ENCODE measurements at regions not wholly inside any gene's neighbourhood (a gene's known extent, or its start where the extent isn't known, plus 50 kb on each side); places are given as distances from the start of the nearest gene placed in this dataset.

DNA sequence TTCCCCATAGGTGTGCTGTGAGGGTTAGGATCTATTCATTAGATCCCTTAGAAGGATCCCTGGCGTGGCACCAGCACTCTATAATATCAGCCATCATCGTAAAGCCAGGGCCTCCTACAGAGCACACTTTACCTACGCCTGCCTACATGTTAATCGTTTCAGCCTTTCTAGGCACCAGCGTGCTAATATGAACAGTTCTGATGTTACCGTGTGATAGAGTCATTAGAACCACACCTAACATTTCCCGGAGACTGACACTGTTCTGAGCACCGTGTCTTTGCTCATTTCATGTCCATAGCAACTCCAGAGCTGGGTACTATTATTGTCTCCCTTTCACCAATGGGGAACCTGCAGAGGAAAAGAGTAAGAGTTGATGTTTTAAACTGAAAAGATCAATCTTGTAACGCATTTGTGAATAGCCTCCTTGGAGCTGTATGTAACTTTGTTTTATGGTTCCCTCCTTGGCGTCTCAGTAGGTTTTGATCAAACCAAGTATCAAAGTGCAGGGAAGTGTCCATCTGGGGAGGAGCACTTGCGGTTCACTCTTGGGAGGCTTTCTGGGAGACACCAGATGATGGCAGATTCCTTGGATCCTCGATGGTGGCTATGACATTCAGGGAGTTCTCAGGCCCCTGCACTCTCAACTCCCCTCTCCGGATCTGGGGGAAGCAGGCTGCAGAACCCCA, 73.8 kb upstream of the KCNG1 start:
- DNase-seq (ENCODE audit: low read depth in 2 of 2) = no peak

DNA sequence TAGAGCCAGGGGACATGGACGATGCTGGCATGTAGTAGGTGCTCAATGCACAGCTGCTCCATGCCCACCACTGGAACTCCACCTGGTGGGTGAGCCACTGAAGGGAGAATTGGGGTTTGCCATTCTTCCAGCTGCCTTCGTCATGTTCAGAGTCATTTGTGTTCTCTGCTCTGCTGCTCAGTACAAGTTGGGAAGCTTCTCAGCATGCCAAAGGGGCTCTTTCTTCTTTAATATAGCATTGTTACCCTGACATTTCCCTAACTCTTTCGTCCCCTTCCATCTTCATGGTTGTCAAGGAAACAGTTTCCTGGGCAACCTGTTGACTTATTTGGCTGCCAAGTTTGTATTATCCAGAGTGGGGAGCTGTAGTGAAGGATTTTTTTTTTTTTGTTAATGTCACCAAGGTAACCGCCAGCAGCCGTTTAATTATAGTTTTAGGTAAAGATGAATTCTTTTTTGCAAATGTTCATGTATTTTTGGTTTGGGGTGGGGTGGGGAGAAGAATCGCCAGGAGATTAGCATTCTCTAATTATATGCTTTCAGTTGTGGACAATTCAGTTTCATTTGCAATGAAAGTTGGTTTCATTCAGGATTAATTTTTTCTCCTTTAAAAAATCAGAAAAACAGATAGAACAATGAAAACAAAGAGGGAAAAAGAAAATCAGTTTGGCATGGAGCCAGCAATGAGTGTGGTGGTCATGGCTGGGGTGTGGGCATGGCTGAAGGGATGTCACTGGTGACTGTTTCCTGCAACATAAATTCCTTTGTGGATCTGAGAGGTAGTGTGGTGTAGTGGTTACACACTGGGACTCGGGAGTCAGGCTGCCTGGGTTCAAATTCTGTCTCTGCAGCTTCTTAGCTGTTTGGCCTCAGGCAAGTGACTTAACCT, 73.0 kb upstream of the KCNG1 start:
- no peak for DNase-seq (ENCODE audit: low read depth in 2 of 2)

DNA sequence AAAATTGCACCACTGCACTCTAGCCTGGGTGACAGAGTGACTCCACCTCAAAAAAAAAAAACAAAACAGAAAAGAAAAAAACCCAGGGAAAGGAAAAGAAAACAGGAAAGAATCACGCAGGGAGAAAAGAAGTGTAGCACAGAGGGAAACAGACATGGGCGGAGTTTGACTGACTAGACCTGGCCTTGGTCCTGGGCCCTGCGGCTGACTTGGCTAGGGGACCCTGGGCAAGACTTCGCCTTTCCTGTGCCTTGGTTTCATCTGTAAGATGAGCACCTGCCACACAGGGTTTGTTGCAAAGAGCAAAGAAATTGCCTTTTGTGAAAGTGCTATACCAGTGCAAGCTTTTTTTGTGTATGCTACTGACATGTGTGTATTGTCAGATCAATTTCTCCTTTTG, 71.3 kb upstream of the KCNG1 start:
- no peak for DNase-seq (ENCODE audit: low read depth in 2 of 2)

DNA sequence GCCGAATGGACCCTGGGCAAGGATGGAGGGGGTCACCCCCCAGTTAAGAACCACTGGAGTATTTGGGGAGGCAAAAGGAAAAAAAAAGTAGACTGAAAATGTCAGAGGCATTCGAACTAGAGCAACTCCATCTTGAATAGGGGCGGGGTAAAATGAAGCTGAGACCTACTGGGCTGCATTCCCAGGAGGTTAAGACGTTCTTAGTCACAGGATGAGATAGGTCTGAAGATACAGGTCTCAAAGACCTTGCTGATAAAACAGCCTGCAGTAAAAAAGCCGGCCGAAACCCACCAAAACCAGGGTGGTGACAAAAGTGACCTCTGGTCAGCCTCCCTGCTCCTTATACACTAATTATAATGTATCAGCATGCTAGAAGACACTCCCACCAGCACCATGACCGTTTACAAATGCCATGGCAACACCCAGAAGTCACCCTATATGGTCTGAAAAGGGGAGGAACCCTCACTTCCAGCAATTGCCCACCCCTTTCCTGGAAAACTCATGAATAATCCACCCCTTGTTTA, 70.4 kb upstream of the KCNG1 start:
- no peak for DNase-seq (ENCODE audit: low read depth in 2 of 2)

DNA sequence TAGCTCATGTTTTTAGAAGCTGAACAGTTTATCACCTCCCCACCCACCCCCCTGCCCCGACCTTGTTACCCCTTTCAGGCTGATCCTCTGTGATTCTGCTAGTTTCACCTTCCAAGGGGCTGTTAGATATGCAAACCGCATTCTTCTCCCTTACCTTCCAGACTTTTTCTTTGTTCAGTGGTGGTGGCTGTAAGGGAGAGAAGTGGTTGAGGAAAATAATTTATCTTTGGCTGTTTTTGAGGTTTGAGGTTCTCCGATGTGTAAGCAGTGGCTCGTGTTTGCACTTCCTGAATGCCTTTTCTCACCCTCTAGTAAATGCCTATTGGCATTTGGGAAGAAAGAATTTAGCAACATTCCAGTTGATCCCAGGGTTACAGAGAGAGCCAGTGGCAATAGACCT, 69.4 kb upstream of the KCNG1 start:
- no peak for DNase-seq (ENCODE audit: low read depth in 2 of 2)

DNA sequence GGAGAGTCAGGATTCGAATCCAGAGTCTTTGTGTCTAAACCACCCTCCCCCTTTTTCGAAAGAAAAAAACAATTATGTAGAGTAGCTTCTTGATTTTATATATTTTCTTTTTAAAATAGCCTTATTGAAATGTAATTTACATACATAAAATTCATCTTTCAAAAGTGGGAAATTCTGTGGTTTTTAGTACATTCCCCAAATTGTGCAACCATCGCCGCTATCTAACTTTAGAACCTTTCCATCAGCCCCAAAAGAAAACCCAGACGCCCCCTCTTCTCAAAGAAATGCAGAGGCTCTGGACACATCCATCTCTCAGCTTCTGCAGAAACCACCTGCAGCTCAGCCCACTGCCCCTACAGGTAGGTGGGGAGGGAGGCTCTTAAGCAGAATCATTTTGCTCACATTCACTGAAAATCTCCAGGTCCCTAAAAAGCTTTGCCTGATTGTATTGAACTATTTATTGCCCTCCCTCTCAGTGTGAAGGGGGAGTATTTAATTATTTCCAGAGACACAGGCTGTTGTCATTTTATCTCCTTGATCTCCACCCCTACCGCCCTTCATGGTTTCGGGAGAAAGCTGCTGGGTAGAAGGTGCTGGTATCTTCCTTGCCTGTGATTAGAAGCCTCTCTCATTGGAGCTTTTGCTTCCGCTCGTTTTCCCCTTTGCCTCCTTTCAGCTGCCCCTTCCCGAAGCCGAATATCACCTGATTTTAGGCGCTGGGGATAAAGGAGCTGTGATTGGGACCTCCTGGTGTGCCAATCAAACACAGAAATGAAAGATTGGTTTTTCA, 68.7 kb upstream of the KCNG1 start:
- no peak for DNase-seq (ENCODE audit: low read depth in 2 of 2)

DNA sequence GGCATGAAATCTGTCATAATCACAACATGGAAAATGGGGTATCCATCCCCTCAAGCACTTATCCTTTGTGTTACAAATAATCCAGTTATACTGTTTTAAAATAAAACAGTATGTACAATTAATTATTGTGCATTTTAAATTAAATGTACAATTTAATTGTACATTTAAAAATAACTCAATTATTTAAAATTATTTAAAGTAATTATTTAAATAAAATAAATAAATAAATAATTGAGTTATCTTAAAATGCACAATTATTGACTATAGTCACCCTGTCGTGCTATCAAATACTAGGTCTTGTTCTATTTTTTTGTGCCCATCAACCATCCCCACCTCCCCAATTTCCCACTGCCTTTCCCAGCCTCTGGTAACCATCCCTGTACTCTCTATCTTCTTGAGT, 66.9 kb upstream of the KCNG1 start:
- no peak for DNase-seq (ENCODE audit: low read depth in 2 of 2)

DNA sequence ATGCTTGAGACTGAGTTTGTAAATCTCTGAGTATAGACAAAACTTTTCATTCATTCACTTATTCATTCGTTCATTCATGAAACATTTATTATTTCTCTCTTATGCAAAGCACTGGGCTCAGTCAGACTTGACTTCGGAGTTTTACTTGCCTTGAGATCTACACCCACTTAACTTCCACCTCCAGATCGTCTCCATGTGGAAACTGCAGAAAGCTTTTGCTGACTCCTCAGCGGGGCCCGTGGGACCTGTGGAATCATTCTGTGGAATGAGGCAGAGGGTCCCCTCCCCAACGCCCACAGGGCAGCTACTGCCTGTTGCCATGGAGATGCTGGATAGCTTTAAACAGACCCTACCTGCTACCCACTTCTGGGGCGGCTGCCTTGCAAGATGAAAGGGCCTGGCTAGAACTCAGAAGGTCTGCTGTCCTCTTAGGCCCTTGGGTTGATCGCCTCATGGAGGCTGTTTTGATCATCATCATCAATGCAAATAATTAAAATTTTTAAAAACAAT, 66.4 kb upstream of the KCNG1 start:
- no peak for DNase-seq (ENCODE audit: low read depth in 2 of 2)

DNA sequence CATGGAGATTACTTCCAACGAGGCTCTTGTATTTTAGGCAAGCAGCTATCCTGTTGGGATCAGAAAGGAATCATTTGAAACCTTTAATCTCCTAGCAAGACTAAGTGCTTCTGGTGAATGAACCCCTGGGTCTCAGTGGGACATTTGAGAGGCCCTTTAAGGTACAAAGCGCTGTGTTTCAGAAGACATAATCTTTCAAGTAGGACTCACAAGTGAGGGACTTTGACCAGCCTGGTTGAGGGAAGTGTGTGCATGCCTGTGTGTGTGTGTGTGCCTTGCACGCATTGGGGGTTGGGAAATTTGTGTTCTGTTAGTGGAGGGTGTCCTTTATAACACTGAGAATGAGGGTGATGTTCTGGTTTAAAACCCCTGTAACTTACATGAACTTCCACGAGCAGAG, 64.4 kb upstream of the KCNG1 start:
- DNase-seq (ENCODE audit: low read depth in 2 of 2) = no peak

DNA sequence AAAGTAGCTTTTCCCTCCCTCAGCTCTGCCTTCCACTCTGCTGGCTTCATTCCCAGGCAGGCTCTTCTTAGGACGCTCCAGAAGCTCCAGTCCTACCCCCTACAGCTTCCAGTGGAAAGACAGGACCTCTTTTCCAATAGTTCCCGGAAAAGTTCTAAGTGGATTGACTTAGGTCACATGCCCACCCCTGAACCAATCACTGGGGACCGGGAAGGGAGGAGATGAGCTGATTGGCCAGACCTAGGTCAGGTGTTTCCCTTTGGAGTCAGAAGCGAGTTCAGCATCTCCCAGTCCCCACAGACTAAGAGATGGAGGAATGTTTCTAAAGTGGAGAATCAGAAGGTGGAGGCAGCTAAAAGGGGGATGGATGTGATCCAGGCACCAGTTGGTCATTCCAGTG, 62.9 kb upstream of the KCNG1 start:
- no peak for DNase-seq (ENCODE audit: low read depth in 2 of 2)

DNA sequence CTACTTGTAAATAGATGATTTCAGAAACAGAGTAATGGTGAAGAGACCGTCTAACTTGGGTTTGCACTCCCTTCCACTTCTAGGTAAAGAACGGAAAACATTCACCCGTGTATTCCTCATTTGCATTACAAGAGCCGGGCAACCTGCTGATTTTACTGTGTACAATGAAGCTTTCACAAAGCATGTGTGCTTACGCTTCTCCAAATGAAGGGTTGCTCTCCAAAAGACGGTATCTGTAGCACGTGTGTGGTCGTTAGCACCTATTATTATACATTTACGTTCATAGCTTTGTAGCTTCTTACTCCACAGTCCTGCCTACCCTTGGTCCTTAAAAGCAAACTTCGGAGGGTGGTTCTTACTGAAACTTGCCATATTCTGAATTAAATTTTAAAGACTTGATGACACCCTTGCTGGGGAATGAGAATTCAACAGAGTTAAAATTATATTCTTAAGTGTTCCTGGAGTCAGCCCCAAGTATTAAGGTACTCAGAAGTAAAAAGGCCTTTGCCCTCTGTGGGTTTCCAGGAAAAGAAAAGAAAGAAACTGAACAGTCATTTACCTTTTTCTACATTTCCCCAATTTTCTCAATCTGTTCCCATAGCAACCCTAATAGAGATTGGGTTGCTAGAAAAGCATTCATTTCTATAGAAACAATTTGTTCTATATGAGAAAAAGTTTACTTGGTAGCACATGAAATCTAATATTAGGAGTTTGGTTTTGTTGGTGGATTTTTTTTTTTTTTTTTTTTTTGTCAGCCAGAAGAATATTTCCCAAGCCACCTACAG, 61.9 kb upstream of the KCNG1 start:
- DNase-seq (ENCODE audit: low read depth in 2 of 2) = no peak

DNA sequence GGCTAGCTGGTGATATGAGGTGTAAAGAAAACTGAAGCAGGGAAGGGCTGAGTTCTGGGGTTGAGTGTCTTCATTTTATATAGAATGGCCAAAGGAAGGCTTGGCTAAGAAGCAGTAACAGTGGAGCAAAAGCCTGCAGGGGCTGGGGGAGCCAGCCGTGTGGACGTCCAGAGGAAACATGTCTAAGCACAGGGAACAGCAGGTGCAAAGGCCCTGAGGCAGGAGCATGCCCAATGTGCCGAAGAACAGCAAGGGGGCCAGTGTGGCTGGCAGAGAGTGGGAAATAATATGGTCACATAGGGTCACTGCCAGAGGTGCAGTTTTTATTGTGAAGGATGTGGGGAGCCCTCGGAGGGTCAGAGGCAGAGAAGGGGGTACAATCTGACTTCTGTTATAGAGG, 60.5 kb upstream of the KCNG1 start:
- no peak for DNase-seq (ENCODE audit: low read depth in 2 of 2)

DNA sequence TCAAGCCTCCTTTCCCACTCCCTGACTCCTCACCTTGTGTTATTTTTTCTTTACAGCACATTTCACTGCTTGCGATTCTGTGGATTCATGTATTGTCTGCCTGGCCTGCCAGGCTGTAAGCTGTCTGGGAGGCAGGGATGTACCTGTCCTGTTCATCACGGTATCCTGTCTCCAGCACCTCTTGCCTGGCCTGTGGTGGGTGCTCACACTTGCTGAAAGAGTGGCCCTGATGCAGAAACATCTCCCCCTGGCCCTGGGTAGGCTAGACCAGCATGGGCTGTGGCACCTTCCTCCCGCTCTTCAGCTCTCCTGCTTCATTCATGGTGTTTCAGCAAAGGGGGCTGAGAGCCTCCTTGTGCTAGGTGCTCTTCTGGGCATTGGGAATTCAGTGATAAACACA, 60.1 kb upstream of the KCNG1 start:
- no peak for DNase-seq (ENCODE audit: low read depth in 2 of 2)

DNA sequence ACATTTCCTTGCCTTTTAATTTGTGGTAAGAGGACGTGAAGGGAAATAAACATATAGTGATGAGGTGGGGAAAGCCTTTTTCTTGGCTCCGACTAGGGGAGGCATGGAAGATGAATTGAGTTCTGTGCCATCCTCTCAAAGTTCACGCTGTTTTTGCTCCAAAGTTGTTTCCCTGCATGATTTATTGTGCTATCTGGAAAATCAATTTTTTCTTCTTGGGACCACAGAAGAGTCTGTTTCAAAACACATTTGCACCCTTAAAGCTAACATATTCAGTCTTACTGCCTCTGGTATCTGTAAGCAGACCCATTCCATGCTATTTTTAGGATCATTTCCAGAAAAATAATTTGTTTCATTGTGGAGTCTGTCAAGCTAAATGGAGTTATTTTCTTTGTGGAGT, 57.6 kb upstream of the KCNG1 start:
- no peak for DNase-seq (ENCODE audit: low read depth in 2 of 2)

DNA sequence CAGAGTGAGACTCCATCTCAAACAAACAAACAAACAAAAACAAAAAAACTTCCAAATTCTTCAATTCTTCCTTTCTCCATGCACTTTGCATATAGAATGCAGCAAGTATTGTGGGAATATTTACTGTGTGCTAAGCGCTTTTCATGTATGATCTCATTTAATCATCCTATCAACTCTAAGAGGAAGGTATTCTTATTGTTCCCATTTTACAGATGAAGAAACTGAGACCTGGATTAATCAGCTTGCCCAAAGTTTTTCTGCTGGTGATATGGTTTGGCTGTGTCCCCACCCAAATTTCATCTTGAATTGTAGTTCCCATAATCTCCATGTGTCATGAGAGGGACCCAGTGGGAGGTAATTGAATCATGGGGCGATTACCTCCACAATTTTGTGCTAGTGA, 56.6 kb upstream of the KCNG1 start:
- DNase-seq (ENCODE audit: low read depth in 2 of 2) = no peak

DNA sequence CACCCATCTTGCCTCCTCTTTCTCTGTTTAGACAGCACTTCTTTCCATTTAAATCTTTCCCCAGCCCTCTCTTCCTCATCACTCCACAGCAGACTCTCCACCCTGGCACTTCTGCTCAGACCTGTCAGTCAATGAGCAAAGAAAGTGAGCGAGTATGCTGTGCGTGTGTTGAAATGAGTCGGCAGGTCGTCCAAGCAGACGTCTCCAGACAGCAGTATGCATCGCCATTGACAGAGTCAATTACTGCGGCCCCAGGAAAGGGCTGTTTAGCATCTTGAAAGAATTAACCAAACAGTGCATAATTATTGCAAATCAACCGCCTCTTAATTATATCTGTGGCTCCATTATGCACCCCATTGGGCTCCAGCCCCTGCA, 54.8 kb upstream of the KCNG1 start:
- DNase-seq (ENCODE audit: low read depth in 2 of 2) = no peak

DNA sequence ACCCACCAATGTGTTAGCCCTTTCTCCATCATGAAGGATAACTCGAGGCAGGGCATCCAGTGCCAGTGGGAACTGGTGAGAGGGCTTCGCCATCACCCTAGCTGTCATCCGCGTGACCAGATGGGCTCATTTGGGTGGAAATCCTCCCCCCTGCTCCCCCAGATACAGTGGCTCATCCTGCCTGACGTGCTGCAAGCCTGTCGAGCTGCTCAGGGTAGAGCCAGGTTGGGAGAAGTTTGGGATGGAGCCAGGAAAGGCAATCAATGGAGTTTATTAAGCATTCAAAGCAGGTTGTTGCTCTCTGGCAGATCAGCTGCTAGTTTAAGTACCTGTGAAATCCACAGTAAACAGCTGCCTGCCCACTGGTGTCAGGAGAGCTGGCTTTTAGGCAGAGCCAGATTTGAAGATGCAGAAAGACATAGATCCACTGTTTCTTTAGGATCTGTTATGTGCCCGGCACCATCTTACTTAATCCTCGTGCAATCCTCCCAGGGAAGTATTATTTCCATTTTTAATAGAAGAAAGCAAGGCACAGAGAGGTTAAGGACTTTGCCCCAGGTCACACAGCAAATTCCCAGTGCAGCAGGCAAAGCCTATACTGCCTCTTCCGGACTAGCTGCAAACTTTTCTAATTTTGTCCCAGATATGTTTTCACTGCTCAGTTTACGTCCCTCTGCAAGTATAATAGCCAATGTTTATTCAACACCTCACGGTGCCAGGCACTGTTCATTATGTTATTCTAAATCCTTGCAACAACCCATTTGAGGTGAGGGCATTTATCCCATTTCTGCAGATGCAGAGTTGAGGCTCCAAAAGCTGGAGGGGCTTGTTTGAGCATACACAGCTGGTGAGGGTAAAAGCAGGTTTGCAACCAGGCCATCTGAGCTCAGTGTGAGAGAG, 54.1 kb upstream of the KCNG1 start:
- no peak for DNase-seq (ENCODE audit: low read depth in 2 of 2)

DNA sequence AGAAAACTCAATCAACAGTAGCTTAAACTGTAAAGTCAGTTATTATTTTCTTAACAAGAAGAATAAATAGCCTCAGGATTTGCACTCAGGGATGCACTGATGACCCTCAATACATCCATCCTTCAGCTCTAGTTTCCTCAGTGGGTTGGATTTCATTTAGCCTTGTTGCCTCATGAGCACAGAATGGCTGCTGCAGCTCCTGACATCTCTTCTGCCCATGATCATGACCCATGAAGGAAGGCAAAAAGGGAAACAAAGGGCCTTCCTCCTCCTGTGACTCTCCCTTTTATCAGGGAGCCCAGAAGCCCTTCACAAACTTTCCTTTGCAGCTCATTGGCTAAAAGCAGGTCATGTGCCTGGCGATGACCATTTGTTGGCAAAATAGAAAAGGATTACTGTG, 51.2 kb upstream of the KCNG1 start:
- DNase-seq (ENCODE audit: low read depth in 2 of 2) = no peak
